ENCODE measurements at regions not wholly inside any gene's neighbourhood (a gene's known extent, or its start where the extent isn't known, plus 50 kb on each side); places are given as distances from the start of the nearest gene placed in this dataset.

DNA sequence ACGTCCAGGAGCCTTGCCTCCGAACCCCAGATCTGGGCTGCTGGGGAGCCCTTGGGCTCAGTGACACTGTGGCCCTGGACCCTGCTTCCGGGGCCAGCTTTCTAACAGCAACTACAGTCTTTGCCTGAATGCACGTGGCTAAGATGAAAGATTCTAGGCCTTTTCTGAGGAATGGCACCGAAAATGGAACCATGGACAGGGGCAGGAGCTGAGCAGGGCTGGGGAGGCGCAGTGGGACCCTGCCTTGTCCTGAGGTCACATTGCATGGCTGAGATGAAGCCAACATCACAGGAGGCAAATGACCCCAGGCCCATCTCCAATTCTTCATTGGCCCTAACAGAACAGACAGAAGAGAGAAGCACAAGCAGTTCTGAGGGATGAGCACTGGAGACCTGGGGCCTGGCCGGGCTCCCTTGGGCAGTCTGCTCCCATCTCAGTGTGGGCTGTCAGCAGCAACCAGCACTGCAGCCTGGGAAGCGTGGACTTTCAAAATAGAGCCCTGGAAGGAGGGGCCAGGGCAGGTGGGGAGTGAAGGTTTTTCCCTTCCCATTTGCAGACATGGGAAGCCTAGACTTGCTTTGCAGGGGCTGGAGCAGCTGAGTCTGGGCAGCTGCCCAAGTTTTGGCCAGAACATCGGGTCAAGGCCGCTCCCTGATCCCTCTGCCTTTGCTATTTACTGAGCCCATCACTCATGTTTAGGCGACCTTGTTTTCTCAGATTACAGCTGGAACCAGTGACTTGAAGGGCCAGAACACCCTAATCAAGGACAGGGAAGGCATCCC is 114.4 kb upstream of the TCERG1L start:
- no peak for DNase-seq

DNA sequence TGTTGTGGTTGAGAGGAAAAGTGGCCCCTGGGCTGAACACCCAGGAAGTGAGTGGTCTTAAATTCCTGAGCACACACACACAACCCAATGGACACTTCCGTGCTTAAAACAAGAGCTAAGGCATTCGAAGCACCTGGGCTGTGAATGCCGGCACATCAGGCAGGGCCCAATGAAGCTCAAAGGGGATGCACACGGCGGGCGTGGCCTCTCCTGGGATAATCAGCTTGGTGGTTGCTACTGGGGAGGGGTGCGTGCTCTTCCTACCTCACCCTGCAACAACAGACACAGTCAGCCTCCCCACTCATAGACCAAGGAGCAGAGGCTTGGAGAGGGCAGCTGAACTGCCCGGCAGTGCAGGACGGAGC is 115.0 kb upstream of the TCERG1L start:
- no peak for DNase-seq

DNA sequence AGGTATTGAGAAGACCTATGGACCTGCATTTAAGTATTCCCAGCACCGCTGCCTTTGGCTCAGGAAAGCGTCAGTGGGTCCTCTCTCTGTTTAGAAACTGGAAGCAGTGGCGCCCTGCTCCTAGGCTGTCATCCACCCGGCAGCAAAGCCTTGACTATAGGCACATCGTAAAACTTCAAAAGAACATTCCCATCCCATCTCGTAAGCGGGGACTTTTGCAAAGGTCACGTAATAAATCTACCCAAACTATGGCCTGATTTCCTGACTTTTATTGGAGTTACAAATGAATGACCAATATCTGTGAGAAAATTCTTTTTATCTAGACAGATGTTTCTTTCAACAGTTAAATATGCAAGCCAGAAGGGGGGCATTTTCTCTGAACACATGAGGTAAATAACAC is 115.8 kb upstream of the TCERG1L start:
- DNase-seq = no peak

DNA sequence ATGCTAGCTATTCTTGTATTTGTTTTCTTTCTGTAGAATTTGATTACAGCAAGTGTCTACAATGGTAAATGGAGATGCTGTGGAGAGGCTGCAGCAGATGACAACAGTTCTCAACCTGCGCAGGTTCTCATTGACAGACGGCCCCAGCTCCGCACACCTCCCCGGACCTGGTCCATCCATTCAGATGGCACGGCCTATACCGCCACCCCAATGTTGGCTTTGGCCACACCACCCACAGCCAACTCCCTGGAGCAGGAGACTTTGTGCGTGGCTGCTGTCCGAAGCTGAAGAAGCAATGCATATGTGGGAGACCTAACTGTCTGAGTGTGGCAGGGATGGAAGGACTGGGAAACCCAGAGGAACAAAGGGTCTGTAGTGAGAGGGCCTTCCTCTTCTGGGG is 116.4 kb upstream of the TCERG1L start:
- no peak for DNase-seq

DNA sequence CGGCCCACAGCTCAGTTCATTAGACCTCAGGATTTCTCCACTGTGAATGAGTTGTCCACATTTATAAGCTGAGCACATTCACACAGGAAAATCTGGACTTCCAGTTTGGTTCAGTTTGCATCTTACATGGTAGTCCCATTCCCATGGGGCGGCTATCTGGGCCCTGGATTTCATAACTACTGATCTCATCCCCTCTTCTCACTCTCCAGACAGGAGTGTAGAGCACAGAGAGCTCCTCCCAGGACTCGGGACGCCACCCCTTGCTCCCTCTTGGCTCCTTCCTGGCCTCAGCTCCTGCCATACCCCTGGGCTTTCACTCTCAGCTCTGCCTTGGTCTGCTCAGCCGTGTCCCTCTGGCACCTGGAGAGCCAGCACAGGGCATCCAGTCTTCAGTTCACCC is 117.6 kb upstream of the TCERG1L start:
- DNase-seq = no peak

DNA sequence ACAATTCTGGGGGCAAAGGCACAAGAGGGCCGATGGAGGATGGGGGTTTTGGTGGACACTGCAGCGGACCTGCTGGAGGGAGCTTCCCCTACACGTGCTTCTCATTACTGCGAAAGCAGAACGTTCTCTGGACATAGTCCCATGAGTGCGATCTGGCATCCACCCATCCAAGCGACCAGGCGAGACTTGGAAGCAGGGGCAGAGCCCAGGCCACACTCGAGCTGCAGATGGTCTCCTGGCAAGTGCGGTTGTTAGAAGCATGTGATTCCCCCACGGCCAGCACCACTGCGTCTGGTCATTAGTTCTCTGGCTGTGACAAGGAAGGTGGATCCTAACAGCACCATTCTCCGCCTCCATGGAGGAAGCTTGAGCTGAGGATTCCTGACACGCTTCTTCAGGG is 118.4 kb upstream of the TCERG1L start:
- no peak for DNase-seq

DNA sequence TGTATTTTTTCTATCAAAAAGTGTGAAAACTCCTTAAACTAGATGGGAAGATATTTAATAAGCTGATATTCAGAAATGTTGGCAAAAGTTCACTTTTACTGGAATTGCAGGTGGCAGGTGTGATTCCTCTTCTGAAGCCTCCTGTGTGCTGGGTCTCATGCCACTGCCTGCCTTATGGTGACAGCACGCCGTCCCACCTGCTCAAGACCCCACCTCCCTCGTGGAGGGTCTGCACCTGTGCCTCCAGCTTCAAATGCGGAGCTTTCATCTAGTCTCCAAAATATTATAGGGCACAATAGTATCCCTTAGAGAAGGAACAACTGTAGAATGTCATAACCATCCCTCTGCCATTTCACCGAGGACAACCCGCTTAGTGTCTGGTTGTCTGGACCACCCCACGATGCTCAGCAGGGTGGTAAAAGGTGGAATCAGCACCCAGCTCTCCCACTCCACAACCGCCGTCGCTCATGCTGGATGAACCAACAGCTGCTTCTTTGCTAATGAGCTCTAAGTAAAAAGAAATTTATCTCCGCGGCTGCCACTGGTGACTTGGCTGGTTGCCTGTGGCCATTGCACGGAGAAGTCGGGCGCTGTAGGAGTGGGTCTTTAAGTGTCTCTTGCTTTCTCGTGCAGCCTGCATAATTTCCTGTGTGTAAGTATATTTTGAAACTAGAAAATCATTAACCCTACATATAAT is 119.3 kb upstream of the TCERG1L start:
- DNase-seq = no peak

DNA sequence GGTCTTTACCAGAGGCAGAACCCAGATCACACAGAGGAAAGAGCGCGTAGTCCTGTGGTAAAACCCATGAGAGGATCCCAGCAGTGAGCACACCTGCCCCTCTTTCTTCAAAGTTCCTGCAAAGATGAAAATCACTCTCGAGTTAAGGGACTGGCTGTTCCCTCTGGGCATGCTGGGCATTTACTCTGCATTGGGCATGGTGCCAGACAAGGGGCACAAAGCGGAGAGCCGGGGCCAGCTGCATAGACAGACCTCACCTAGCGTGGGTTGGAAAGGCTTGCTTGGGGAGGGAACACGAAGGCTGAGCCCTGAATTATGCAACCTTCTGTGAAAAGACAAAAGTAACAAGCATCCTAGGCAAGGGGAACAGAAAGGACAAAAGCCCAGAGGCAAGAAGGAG is 120.0 kb upstream of the TCERG1L start:
- no peak for DNase-seq

DNA sequence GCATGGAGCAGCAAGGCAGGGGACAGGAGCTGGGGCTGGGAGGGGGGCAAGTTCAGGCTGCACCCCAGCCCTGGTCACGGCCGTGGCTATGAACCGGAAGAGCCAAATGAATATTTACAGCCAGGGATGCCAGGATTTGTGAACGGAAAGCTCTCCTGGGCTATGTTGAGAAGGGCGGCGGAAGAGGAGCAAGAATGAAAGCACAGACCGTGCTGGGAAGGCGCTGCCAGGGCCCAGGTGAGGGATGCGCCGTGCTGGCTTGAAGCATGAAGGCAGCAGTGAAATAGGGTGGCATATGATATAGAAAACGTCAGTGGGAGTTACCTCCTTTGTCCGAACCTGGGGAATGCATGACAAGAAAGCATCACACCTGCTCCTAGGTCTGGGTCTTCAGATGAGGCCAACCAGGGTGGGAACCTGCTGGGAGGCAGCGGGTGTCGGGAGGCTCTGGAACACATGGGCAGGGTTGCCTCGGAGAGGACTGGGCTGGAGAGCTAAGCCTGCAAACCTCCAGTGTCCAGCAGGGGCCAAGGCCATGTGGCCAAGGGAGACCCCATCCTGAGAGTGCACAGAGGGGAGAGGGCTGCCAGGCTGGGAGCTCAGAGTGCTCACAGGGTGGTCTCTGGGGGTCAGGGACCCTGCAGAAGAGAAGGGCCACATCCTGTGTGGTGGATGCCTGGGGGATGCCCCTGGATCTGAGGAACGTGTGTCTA is 120.6 kb upstream of the TCERG1L start:
- DNase-seq = no peak

DNA sequence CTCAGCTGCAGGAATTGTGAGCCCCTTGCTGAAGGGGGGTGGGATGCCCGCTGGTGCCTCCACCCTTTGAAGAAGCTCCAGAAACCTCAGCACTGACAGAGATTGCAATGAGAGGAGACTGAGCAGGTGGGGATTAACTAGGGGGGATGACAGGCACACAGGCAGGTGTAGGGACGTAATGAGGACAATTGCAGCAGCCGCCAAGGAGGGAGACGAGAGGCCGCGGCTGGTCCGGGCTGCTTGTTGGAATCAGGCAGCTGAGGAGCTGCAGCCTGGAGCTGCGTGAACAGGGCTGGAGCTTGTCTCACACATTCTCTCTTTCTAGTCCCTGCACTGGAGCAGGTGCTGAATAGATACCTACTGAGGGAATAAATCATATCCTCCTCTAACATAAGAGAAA is 122.0 kb upstream of the TCERG1L start:
- no peak for DNase-seq

DNA sequence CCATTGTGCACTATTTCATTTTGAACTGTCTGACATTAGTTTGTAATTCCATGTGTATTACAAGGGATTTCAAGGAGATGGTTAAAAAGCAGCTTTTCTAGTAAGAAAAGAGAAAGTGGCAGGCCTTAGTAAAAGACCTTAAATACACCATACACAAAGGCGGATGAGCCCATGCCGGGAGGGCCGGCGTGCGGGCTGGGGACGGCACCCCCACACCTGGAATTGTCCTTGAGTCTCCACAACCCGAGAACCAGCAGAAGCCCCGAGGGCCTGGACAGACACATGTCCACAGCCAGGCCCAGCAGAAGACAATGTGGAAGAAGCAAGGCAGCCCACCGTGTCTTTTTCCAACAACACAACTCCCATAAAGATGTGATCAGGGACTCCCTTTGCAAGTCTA is 123.7 kb upstream of the TCERG1L start:
- DNase-seq = no peak

DNA sequence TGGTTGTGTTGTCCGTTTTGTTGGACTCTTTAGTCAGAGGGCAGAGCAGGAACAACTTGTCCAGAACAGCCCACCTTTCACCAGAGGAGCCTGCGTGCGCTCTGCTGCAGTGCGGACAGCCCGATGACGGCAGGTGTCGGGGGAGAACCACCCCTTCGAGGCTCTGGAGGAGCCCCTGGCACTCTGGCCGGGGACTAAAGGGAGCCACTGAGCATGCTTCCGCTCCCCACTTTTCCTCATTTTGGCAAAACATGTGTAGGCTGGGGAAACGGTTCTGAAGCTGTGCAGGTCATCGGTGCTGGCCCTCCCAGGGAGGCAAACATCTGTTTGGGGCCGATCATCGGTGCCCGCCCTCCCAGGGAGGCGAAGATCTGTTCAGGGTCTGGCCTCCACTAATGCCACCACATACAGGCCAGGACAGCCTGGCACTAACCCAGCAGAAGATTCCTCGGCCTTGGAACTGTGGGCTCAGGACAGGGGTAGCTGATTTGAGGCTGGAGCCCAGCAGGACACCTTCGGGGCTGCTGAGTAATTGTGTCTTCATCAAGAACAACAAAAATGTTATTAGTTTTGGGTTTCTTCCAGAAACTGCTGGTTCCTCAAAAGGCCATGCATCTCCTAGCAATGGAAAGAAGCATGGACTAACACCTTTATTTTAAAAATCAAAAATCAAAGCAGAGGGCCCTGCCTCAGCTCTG is 124.4 kb upstream of the TCERG1L start:
- no peak for DNase-seq

DNA sequence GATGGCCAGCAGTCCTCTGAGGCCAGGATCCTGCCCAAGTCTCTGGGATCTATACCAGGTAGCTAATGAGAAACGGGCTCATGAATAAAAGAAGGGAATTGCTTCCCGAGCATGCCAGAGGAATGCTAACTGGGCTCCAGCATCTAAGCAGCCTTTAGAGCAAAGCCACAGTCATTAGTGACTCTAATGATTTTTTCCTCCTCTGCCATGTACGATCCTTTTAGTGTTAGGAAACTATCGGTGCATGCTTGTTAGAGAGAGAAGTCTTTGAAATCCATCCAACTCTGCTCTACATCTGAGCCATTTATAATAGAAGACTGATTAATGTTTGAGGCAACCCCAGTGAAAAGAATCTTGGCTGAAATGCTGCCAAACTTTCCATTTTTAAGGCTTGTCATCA is 124.9 kb upstream of the TCERG1L start:
- DNase-seq = no peak

DNA sequence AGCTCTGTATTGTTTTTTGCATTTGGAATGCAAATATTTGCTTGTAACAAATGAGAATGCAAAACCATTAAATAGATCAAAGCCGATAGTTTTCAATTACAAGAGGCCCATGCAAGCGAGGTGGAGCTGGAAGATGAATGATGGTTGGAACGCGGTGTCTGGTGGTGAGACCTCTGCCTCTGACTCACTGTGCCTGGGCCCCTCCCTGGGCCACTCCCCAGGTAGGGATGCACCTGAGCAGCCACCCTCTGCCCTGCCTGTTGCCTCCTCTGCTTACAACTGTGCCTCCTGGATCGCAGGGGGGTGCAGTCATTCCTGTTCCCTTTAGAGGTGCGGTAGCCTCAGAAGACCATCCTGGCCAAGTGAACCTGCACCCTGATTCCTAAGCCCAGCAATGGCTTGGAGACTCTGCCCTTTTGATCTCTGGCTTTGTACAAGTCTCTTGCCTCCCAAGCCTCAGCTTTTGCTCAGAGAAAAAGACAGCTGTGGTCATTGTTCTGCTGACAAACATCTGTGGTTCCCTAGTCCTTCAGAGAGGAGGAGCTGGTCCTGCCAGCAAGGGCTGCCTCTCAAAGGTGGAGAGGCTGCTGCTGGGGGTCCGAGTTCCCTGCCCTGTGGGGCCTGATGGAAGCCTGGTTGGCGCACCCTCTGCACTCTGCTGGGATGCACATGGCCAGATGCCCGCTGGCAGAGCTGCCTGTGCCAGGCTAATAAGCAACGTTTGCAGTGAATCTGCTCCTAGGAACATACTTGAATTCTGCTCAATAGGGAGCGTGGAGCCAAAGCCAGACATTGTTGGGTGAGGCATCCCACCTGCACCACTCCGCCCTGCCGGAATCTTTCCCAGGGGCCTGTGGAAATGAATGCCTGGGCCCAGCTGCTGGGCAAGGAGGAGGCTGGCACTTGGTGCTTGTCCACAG is 126.3 kb upstream of the TCERG1L start:
- no peak for DNase-seq

DNA sequence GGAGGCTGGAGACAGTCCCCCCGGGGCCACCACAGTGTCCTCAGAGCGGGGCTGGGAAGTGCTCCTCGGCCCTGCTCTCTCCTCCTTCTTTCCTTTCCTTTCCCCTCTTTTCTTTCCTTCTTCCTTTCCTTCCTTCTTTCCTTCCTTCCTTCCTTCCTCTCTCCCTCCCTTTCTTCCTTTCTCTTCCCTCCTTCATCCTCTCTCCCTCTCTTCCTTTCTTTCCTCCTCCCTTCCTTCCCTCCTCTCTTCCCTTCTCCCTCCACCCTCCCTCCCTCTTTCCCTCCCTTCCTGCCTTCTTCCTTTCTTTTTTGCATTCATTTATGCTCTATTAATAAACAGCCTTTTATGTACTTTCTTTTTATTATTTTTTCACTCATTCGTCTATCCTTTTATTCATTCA is 127.1 kb upstream of the TCERG1L start:
- no peak for DNase-seq

DNA sequence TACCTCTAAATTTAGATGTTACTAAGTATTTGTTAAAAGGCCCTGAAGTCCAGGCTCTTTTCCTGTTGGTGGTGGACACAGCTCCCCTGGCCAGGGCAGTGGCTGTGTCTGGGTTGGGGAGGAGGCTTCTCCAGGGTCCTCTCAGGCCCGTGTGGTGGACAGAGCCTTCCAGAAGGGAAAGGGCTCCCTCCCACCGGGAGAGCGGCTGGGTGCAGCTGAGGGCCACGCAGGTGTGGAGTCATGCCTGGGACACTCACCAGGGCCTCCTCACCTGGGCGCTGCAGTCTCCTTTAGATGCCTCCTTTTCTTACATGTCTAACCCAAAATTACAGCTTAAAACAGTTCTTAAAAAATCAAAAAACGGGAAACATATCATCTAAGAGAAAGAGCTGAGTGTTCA is 128.2 kb upstream of the TCERG1L start:
- no peak for DNase-seq

DNA sequence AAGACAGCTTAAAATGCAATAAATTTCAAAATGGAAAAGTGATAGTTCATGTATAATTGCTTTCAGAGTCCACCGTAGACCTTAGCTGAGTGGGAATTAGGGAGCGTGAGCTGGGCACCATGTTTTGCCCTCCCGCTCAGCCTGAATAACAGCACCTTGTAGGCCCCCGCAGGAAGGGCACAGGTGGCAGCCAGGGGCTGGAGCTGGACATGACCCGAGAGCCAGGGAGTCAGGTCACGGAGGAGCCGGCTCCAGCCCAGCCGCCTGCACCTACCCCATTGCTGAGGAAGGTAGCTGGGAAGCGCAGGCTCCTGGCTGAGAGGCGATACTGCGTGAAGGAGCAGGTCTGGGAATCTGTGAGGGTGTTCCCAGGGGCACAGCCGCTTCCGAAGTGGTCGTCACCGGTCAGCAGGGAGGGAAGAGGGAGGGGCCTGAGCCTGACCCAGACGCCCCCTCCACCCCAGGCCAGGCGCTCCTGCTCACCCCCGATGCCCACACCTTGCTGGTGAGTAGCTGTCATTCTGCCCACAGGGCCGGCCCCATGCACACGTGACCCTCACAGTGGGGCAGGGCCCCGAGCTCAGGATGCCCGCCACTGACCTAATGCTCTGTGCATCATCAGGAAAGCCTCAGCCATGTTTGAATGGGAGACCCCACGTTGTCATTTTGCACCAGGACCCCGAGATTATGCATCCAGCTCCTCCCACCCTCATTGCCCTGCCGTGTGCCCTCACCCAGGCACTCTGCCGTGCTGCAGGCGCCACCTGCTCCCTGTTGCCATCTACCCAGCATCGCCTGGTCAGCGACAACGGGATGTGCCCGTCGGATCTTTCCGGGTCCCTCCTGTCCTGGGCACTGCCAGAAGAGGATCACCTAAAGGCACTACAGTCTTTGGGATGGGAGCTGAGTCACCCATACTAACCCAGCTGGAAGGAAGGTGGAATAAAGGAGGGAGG is 129.2 kb upstream of the TCERG1L start:
- no peak for DNase-seq

DNA sequence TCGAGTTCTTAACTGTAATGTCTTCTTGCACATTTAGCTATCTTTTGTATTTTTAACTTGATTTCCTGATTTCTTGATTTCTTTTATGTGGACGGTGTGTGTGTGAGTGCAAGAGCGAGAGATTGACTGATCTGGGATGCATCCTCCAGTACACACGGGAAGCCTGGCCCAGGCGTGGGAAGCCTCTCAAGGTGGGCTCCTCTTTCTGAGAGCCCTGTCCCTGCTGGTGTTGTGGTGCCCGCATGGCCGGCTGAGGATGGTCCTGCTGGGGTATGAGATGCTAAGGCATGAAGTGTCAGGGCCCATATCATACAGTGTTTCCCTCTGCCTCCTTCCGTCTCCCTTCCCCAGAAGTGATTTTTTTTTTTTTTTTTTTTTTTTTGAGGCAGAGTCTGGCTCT is 130.8 kb upstream of the TCERG1L start:
- no peak for DNase-seq

DNA sequence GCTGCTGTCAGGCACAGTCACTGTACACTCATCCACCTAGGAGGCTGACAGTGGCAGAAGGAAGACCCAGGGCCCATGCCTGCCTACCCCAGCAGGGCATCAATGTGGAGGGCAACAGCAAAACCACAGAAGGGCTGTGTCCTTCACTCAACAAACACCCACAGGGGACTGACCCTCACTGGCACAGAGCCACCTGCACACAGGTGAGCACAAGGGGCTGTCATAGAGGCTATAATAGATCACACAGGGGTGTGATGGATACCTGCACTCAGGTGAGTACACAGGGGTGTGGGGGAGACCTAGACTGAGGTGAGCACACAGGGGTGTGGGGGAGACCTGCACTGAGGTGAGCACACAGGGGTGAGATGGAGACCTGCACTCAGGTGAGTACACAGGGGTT is 132.8 kb upstream of the TCERG1L start:
- no peak for DNase-seq

DNA sequence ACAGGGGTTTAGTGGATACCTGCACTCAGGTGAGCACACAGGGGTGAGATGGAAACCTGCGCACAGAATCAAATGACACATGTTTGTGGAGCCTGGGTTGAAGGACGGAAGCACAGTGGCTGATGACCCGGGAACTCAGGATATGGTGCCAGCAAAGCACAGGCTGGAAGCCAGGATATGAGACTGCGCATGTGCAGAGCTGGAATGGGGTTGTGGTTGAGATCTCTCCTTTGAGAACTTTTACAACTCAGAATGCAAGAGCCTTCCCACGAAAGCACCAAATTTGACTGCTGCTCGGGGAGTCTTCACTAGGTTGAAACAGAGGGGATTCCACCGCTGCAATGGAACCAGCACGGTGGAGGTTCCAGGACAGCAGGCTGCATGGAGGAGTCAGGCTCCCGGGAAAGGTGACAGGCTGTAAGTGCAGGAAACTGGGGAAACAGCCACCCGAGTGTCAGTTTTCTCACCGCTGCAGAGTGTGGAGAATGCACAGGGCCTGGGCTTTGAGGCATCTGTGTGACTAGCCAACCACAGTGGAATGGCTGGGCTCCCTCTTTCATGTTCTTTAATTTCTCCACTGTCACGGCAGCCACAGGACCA is 133.4 kb upstream of the TCERG1L start:
- DNase-seq = no peak

DNA sequence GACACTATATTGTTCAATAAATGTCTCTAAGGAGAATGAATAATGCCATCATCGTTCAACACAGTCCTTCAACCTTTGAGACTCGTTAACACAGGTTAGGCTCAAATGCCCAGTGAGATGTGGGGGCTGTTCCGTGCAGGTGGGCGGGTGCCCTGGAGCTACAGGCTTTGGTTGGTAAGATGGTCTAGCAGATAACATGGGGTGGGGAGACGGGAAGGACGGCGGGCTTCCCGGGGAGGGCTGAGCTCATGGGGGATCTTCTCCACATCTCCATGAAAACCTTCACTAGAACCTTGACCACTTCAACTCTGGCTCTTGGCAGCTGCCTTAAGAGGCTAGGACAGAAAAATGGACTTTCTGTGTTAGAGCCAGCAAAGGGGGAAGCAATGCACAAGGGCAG is 134.1 kb upstream of the TCERG1L start:
- no peak for DNase-seq

All from NCI-H2081 (cell line).